Mucosa of rectum (tissue), 2 donors: ENCODE measurements at regions not wholly inside any gene's neighbourhood (a gene's known extent, or its start where the extent isn't known, plus 50 kb on each side); places are given as distances from the start of the nearest gene placed in this dataset.

Experiments used
- H3K27ac ChIP-seq, 2 donors: one replicate each; pipeline ENCODE4 v1.7.0; 2013; ENCODE audit warnings: inconsistent platforms in 2 of 2, low read depth in 2 of 2, low read length in 2 of 2
- H3K27me3 ChIP-seq, 2 donors: one replicate each; pipeline ENCODE4 v1.7.0; 2013; ENCODE audit warnings: low read length in 2 of 2; ENCODE audit not compliant: control insufficient read depth in 2 of 2, insufficient read depth in 2 of 2
- H3K36me3 ChIP-seq, 2 donors: one replicate each; pipeline ENCODE4 v1.7.0; 2013; ENCODE audit warnings: low read length in 2 of 2; ENCODE audit not compliant: control insufficient read depth in 2 of 2, insufficient read depth in 2 of 2
- H3K4me1 ChIP-seq, 2 donors: one replicate each; pipeline ENCODE4 v1.7.0; 2013; ENCODE audit warnings: low read length in 2 of 2, mild to moderate bottlenecking in 1 of 2; ENCODE audit not compliant: control insufficient read depth in 2 of 2, insufficient read depth in 2 of 2
- H3K4me3 ChIP-seq, 2 donors: one replicate each; pipeline ENCODE4 v1.7.0; 2013; ENCODE audit warnings: low read length in 2 of 2
- H3K9ac ChIP-seq, 2 donors: one replicate each; pipeline ENCODE4 v1.7.0; 2013; ENCODE audit warnings: low read length in 2 of 2, low read depth in 1 of 2, mild to moderate bottlenecking in 1 of 2
- H3K9me3 ChIP-seq, 2 donors: one replicate each; pipeline ENCODE4 v1.7.0; 2013; ENCODE audit warnings: low read length in 2 of 2; ENCODE audit not compliant: control insufficient read depth in 2 of 2
- donor health status: healthy.
- donor health status: Normal muscosa, but diverticular disease.

- Histone ChIP-seq H3K9ac (peak overlapping the region; percentile 85 to 98), H3K27ac (peak overlapping the region; percentile 99 to 100), H3K9me3 (no peaks in the 10 kb centered on the region), H3K4me1 (peaks cover 8 to 26% of the 10 kb centered on the region in 2 donors), H3K4me3 (peak overlapping the region; percentile 86 to 92), H3K36me3 (peaks cover 0 to 2% of the 10 kb centered on the region in 2 donors), H3K27me3 (peaks cover 0 to 2% of the 10 kb centered on the region in 2 donors)
Observed at GRCh38 chr6:26196846-26197635, 109.8 kb downstream of the HFE start.

- no peaks in the 10 kb centered on the region for H3K9me3 ChIP-seq
- H3K4me3 ChIP-seq, result peak overlapping the region; percentile 86 to 92
- peaks cover 0 to 2% of the 10 kb centered on the region in 2 donors for H3K36me3 ChIP-seq
- peaks cover 8 to 26% of the 10 kb centered on the region in 2 donors for H3K4me1 ChIP-seq
- peak overlapping the region; percentile 99 to 100 for H3K27ac ChIP-seq
- peaks cover 0 to 2% of the 10 kb centered on the region in 2 donors for H3K27me3 ChIP-seq
- H3K9ac ChIP-seq, result peak overlapping the region; percentile 91 to 98
Observed at GRCh38 chr6:26197636-26197932, 110.4 kb downstream of the HFE start.

GRCh38 chr6:26197933-26198721 lies 110.9 kb downstream of the HFE start:
- Histone ChIP-seq H3K4me3 (peak overlapping the region; percentile 86 to 92), H3K36me3 (peaks cover 0 to 2% of the 10 kb centered on the region in 2 donors), H3K9ac (peak overlapping the region; percentile 91 to 98), H3K9me3 (no peaks in the 10 kb centered on the region), H3K27me3 (peaks cover 0 to 2% of the 10 kb centered on the region in 2 donors), H3K4me1 (peaks cover 8 to 26% of the 10 kb centered on the region in 2 donors), H3K27ac (peak overlapping the region; percentile 99 to 100)

GRCh38 chr6:26198722-26199056 lies 111.5 kb downstream of the HFE start:
- H3K4me1 ChIP-seq, result peaks cover 8 to 24% of the 10 kb centered on the region in 2 donors
- peaks cover 0 to 2% of the 10 kb centered on the region in 2 donors for H3K27me3 ChIP-seq
- peak overlapping the region; percentile 86 to 92 for H3K4me3 ChIP-seq
- H3K9me3 ChIP-seq, result no peaks in the 10 kb centered on the region
- H3K27ac ChIP-seq, result peak overlapping the region; percentile 99 to 100
- peaks cover 0 to 2% of the 10 kb centered on the region in 2 donors for H3K36me3 ChIP-seq
- peak overlapping the region; percentile 91 to 98 for H3K9ac ChIP-seq

- Histone ChIP-seq H3K4me3 (peak overlapping the region; percentile 86 to 92), H3K27me3 (peaks cover 0 to 2% of the 10 kb centered on the region in 2 donors), H3K4me1 (peaks cover 12 to 29% of the 10 kb centered on the region in 2 donors), H3K9me3 (no peaks in the 10 kb centered on the region), H3K9ac (peak overlapping the region; percentile 91 to 98), H3K27ac (peak overlapping the region; percentile 99 to 100), H3K36me3 (peaks cover 0 to 2% of the 10 kb centered on the region in 2 donors)
Observed at GRCh38 chr6:26199057-26199772, 112.0 kb downstream of the HFE start.

GRCh38 chr6:26199773-26200764 lies 112.8 kb downstream of the HFE start:
- no peaks in the 10 kb centered on the region for H3K9me3 ChIP-seq
- peak overlapping the region; percentile 90 to 98 for H3K9ac ChIP-seq
- H3K27ac ChIP-seq, result peak overlapping the region; percentile 99 to 100
- peaks cover 8 to 26% of the 10 kb centered on the region in 2 donors for H3K4me1 ChIP-seq
- peaks cover 0 to 2% of the 10 kb centered on the region in 2 donors for H3K36me3 ChIP-seq
- peak overlapping the region; percentile 86 for H3K4me3 ChIP-seq
- H3K27me3 ChIP-seq, result peaks cover 0 to 5% of the 10 kb centered on the region in 2 donors

GRCh38 chr6:26200918-26201721 lies 113.9 kb downstream of the HFE start:
- no peak overlapping the region for H3K9ac ChIP-seq
- no peak overlapping the region for H3K27ac ChIP-seq
- peaks cover 0 to 5% of the 10 kb centered on the region in 2 donors for H3K27me3 ChIP-seq
- H3K9me3 ChIP-seq, result no peaks in the 10 kb centered on the region
- peaks cover 0 to 2% of the 10 kb centered on the region in 2 donors for H3K36me3 ChIP-seq
- H3K4me1 ChIP-seq, result peaks cover 11 to 21% of the 10 kb centered on the region in 2 donors
- H3K4me3 ChIP-seq, result no peak overlapping the region

- Histone ChIP-seq H3K4me1 (peaks cover 7 to 17% of the 10 kb centered on the region in 2 donors), H3K27ac (no peak overlapping the region), H3K9ac (no peak overlapping the region), H3K27me3 (peaks cover 0 to 5% of the 10 kb centered on the region in 2 donors), H3K4me3 (no peak overlapping the region), H3K9me3 (no peaks in the 10 kb centered on the region), H3K36me3 (no peaks in the 10 kb centered on the region)
Observed at GRCh38 chr6:26202201-26202611, 115.0 kb downstream of the HFE start.
